Uterus (tissue), 2 donors: ENCODE measurements at regions not wholly inside any gene's neighbourhood (a gene's known extent, or its start where the extent isn't known, plus 50 kb on each side); places are given as distances from the start of the nearest gene placed in this dataset.

Source experiments
- POLR2A ChIP-seq, 2 donors: fragments of 450-650 bp; IDR thresholded peaks; one replicate each; pipeline ENCODE4 v1.6.1; 2016; ENCODE audit warnings: antibody characterized with exemption in 2 of 2, mild to moderate bottlenecking in 1 of 2, moderate library complexity in 1 of 2
- TF ChIP-seq, protein P1 (sequence below), 4 experiments: fragments of 200-600 bp in 2 of 4; fragments of 450-650 bp in 2 of 4; sonication (generic) in 2 of 4; IDR thresholded peaks; one replicate each; pipeline ENCODE4 v1.5.1; 2016 to 2019; ENCODE audit warnings: antibody characterized with exemption in 4 of 4, mild to moderate bottlenecking in 2 of 4, moderate library complexity in 1 of 4

DNA sequence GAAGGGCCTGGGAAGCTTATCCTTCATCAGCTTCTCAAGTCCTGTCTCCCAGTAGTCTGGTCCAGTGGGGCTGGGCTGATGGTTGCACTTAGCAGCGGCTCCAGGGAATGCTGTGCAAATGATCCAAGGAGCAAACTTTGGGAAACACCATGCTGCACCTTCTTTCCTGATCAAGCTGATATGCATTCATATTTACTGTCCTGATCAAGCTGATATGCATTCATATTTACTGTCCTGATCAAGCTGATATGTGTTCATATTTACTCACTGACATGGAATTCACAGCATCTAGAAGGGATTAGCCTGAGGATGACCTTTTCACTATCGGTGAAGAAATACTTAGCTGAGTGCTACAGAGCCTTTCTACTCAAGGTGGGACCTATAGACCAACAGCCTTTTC, 330.7 kb downstream of the BMPER start:
- TF ChIP-seq, protein P1, sequence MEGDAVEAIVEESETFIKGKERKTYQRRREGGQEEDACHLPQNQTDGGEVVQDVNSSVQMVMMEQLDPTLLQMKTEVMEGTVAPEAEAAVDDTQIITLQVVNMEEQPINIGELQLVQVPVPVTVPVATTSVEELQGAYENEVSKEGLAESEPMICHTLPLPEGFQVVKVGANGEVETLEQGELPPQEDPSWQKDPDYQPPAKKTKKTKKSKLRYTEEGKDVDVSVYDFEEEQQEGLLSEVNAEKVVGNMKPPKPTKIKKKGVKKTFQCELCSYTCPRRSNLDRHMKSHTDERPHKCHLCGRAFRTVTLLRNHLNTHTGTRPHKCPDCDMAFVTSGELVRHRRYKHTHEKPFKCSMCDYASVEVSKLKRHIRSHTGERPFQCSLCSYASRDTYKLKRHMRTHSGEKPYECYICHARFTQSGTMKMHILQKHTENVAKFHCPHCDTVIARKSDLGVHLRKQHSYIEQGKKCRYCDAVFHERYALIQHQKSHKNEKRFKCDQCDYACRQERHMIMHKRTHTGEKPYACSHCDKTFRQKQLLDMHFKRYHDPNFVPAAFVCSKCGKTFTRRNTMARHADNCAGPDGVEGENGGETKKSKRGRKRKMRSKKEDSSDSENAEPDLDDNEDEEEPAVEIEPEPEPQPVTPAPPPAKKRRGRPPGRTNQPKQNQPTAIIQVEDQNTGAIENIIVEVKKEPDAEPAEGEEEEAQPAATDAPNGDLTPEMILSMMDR (IDR thresholded peaks at IDR 0.05): no peak
- no peak for TF ChIP-seq POLR2A (IDR thresholded peaks at IDR 0.05)
